Ascending aorta (tissue), 2 donors: ENCODE measurements at regions not wholly inside any gene's neighbourhood (a gene's known extent, or its start where the extent isn't known, plus 50 kb on each side); places are given as distances from the start of the nearest gene placed in this dataset.

Experiments
- DNase-seq, 2 donors: peaks; one replicate each; pipeline ENCODE4 v3.0.0-alpha.2; 2019; ENCODE audit warnings: low spot score in 2 of 2
- H3K27ac ChIP-seq, 2 donors: fragments of 200-600 bp; sonication (generic); one replicate each; pipeline ENCODE4 v1.5.1; 2016 to 2017; ENCODE audit warnings: mild to moderate bottlenecking in 1 of 2
- H3K27me3 ChIP-seq: fragments of 200-600 bp; sonication (generic); one replicate; pipeline ENCODE4 v1.5.1; 2017
- H3K36me3 ChIP-seq, 2 donors: fragments of 200-600 bp; sonication (generic); one replicate each; pipeline ENCODE4 v1.5.1; 2016
- H3K4me1 ChIP-seq, 2 donors: fragments of 200-600 bp; sonication (generic); one replicate each; pipeline ENCODE4 v1.5.1; 2016 to 2017; ENCODE audit warnings: mild to moderate bottlenecking in 1 of 2
- H3K4me3 ChIP-seq, 2 donors: fragments of 200-600 bp; sonication (generic); one replicate each; pipeline ENCODE4 v1.5.1; 2016 to 2017; ENCODE audit warnings: mild to moderate bottlenecking in 1 of 2
- H3K9me3 ChIP-seq, 2 donors: fragments of 200-600 bp; sonication (generic); one replicate each; pipeline ENCODE4 v1.5.1; 2016
- intact Hi-C: fragments of 100-400 bp; cut with DNase I; formaldehyde crosslinking; loops from one replicate; pipeline ENCODE4 v1.15.1; 2023
- TF ChIP-seq, protein P1 (sequence below), 3 experiments: fragments of 200-600 bp in 2 of 3; fragments of 450-650 bp in 1 of 3; sonication (generic) in 2 of 3; IDR thresholded peaks; one replicate each; pipeline ENCODE4 v1.5.1; 2016 to 2019; ENCODE audit warnings: antibody characterized with exemption in 3 of 3, mild to moderate bottlenecking in 1 of 3, moderate library complexity in 1 of 3

DNA sequence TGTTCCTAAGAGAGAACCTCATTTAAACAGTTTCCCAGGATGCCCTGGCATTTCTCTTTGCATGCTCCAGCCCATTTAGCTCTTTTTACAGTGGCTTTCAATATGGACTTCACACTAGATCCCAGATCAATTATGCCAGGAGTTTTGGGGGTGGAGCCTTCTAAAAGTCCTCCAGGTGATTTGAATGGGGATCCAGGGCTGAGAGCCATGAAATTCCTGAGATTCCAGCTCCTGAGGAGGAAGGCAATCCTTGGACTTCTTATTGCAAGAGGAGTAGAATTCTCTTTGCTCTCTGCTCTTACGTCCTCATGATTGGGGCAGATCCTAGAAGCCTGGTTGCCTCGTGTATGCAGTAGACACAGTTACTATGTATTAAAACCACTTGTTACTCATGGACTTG, 184.2 kb downstream of the DHX35 start:
- TF ChIP-seq, protein P1, sequence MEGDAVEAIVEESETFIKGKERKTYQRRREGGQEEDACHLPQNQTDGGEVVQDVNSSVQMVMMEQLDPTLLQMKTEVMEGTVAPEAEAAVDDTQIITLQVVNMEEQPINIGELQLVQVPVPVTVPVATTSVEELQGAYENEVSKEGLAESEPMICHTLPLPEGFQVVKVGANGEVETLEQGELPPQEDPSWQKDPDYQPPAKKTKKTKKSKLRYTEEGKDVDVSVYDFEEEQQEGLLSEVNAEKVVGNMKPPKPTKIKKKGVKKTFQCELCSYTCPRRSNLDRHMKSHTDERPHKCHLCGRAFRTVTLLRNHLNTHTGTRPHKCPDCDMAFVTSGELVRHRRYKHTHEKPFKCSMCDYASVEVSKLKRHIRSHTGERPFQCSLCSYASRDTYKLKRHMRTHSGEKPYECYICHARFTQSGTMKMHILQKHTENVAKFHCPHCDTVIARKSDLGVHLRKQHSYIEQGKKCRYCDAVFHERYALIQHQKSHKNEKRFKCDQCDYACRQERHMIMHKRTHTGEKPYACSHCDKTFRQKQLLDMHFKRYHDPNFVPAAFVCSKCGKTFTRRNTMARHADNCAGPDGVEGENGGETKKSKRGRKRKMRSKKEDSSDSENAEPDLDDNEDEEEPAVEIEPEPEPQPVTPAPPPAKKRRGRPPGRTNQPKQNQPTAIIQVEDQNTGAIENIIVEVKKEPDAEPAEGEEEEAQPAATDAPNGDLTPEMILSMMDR (IDR thresholded peaks at IDR 0.05) = no peak
- Histone ChIP-seq H3K36me3 (no peaks in the 10 kb centered on the region), H3K4me3 (no peak overlapping the region), H3K27ac (no peak overlapping the region), H3K27me3 (no peaks in the 10 kb centered on the region), H3K4me1 (no peaks in the 10 kb centered on the region), H3K9me3 (no peaks in the 10 kb centered on the region)
- intact Hi-C loops = no loop called here
- no peak for DNase-seq

DNA sequence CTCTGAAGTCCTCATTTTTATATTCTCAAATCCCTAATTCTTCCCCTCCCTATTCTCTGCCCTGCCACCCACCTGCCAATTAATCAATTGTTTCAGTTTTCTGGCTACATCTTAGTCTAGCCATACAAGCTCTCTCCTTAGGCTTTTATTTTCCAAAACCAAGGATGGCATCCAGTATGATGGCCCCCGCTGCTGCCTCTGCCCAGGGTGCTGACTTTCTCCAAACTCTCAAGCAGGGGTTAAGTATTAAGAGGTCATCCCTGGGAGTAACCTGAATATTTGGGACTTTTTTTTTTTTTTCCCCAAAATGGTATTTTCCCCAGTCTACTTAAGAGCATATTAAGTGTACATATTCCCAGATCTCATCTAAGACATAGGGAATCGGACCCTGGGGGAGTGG, 183.8 kb downstream of the DHX35 start:
- TF ChIP-seq, protein P1 (IDR thresholded peaks at IDR 0.05) = no peak
- DNase-seq = no peak

DNA sequence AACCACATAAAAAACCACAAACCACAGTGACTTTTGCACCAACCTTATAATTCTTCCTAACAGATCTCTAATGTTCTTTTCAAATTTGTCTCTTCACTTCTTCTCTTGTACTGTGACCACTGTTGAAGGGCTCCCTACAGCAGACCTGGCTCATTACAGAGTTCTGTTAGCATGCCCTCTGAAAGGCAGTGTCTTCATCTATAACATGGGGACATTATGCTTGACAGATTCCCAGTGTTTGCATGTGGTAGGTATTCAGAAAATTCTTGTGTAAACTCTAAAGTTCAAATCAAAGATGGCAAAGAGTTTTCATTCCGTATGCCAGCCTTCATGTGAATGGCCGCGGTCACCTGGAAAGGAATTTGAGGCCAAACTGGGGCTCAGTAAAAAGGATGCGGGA, 182.6 kb downstream of the DHX35 start:
- Histone ChIP-seq H3K4me1 (no peaks in the 10 kb centered on the region), H3K27me3 (no peaks in the 10 kb centered on the region), H3K9me3 (no peaks in the 10 kb centered on the region), H3K36me3 (no peaks in the 10 kb centered on the region), H3K4me3 (no peak overlapping the region), H3K27ac (no peak overlapping the region)
- no peak for DNase-seq
- intact Hi-C loops = no loop called here
- TF ChIP-seq, protein P1 (IDR thresholded peaks at IDR 0.05) = no peak

More for the DNA sequence above, 183.8 kb downstream of the DHX35 start:
- H3K4me3 ChIP-seq = no peak overlapping the region
- H3K36me3 ChIP-seq = no peaks in the 10 kb centered on the region
- H3K27ac ChIP-seq = no peak overlapping the region
- no peaks in the 10 kb centered on the region for H3K27me3 ChIP-seq
- intact Hi-C loops = no loop called here
- no peaks in the 10 kb centered on the region for H3K4me1 ChIP-seq
- H3K9me3 ChIP-seq = no peaks in the 10 kb centered on the region

DNA sequence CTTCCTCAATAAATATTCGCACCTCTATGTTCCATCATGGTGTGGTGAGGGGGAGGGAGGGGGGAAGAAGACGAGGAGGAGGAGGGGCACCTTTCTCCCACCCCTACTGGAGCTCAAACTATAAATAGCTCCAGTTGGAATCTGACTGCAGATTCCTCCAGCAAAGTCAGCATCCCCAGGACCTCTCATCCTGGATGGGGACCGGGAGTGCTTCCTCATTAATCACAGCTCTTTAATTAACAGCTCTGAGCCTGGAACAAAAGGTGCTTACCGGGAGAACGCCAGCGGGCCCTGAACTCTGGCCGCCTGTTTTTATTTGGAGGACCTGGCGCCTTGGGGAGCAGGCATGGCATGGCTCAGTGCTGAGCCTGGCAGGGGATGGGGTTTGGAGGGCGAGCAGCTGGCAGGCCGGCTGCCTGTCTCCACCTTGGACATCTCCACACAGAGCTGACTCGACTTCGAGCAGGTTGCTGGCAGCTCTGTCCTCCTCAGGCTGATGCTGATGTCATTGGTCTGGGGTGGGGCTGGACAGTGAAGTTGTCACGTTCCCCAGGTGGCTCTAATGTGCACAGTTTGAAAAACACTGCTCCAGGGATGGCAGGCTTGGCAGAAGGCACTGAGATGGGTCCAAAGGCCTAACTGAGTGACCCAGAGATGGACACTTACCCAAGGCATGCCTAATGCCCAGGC, 180.4 kb downstream of the DHX35 start:
- DNase-seq = no peak
- H3K36me3 ChIP-seq = no peaks in the 10 kb centered on the region
- no peak overlapping the region for H3K27ac ChIP-seq
- no peaks in the 10 kb centered on the region for H3K9me3 ChIP-seq
- no peak overlapping the region for H3K4me3 ChIP-seq
- no peaks in the 10 kb centered on the region for H3K27me3 ChIP-seq
- TF ChIP-seq, protein P1 (IDR thresholded peaks at IDR 0.05) = no peak
- H3K4me1 ChIP-seq = no peaks in the 10 kb centered on the region
- intact Hi-C loops = no loop called here

DNA sequence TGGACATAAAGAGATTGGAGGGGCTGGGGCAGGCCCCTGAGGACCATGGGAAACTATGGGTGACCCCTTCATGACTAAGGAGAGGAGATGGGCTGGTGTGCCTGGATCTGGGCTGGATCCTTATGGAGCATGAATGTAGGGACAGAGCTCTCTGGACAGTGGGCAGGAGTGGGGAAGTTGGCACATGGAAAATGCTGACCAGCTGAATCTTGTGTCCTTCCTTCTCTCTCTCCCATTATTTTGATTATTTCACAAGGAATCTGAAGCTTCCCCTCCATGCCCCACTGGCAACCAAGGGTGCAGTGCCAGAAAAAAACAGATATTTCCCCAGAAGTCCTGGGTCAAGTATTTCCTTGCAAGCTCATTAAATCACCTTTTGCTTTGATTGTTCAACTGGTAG, 175.2 kb downstream of the DHX35 start:
- Histone ChIP-seq H3K27ac (no peak overlapping the region), H3K27me3 (no peaks in the 10 kb centered on the region), H3K36me3 (no peaks in the 10 kb centered on the region), H3K9me3 (no peaks in the 10 kb centered on the region), H3K4me1 (no peaks in the 10 kb centered on the region), H3K4me3 (no peak overlapping the region)
- TF ChIP-seq, protein P1 (IDR thresholded peaks at IDR 0.05) = no peak
- DNase-seq = no peak
- intact Hi-C loops = no loop called here

DNA sequence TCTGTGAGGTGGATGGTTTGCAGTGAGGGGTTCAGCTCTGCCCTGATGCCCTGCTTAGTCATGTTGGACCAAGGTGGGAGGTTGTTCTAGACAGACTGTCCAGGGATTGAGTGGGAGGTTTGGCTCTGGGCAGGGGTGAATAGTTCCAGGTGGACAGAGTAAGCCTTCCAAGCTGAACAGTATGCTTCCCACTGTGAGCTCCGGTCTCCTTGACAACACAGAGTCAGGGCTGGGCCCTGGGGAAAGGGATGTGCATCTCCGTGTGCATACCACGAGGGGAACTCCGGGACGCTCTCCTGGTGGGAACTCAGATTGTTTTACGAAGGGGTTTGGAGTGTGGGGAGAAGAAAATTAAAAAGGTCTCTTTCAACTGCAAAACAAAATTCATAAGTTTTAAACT, 174.7 kb downstream of the DHX35 start:
- intact Hi-C loops = no loop called here
- TF ChIP-seq, protein P1 (IDR thresholded peaks at IDR 0.05) = no peak
- Histone ChIP-seq H3K4me1 (no peaks in the 10 kb centered on the region), H3K36me3 (no peaks in the 10 kb centered on the region), H3K27me3 (no peaks in the 10 kb centered on the region), H3K4me3 (no peak overlapping the region), H3K9me3 (no peaks in the 10 kb centered on the region), H3K27ac (no peak overlapping the region)
- DNase-seq = no peak
